Common myeloid progenitor, CD34-positive (primary cell): ENCODE measurements at regions not wholly inside any gene's neighbourhood (a gene's known extent, or its start where the extent isn't known, plus 50 kb on each side); places are given as distances from the start of the nearest gene placed in this dataset.

Source experiments
- CTCF ChIA-PET: fragments of 350-600 bp; sonication (Branson Sonifier 250); formaldehyde crosslinking; loops from one replicate; lab custom pipeline; 2021; ENCODE audit warnings: antibody characterized with exemption; lab: Charles Lee
- POLR2A ChIA-PET: fragments of 350-600 bp; sonication (Branson Sonifier 250); formaldehyde crosslinking; loops from one replicate; lab custom pipeline; 2021; ENCODE audit warnings: antibody characterized with exemption; lab: Charles Lee
- DNase-seq, 3 donors: peaks; one replicate each; pipeline versions ENCODE4 v3.0.0 to v3.0.0-alpha.2; 2013
- H3K27ac ChIP-seq, 2 experiments: 1 replicate in 1 of 2; 2 replicates in 1 of 2; pipeline ENCODE4 v1.7.0; 2013; ENCODE audit warnings: inconsistent platforms in 2 of 2, low read length in 2 of 2, mild to moderate bottlenecking in 2 of 2, low read depth in 1 of 2, moderate library complexity in 1 of 2; ENCODE audit not compliant: severe bottlenecking in 2 of 2, insufficient read depth in 1 of 2, poor library complexity in 1 of 2
- H3K27me3 ChIP-seq, 5 experiments: replicated peaks in 2 of 5; 1 replicate in 3 of 5; 2 replicates in 2 of 5; pipeline versions ENCODE4 v1.6.1 to v1.7.0; 2013; ENCODE audit warnings: low read length in 4 of 5, mild to moderate bottlenecking in 2 of 5, moderate library complexity in 2 of 5, inconsistent platforms in 1 of 5; ENCODE audit not compliant: insufficient read depth in 5 of 5, control insufficient read depth in 4 of 5
- H3K36me3 ChIP-seq, 4 experiments: 1 replicate in 2 of 4; 2 replicates in 2 of 4; pipeline versions ENCODE4 v1.6.1 to v1.7.0; 2013; ENCODE audit warnings: low read length in 3 of 4, control low read depth in 1 of 4, mild to moderate bottlenecking in 1 of 4; ENCODE audit not compliant: control insufficient read depth in 4 of 4, insufficient read depth in 4 of 4
- H3K4me1 ChIP-seq, 4 experiments: 1 replicate in 3 of 4; 2 replicates in 1 of 4; pipeline versions ENCODE4 v1.6.1 to v1.7.1; 2013; ENCODE audit warnings: low read length in 3 of 4, mild to moderate bottlenecking in 3 of 4, control low read depth in 1 of 4, inconsistent platforms in 1 of 4, moderate library complexity in 1 of 4; ENCODE audit not compliant: control insufficient read depth in 4 of 4, insufficient read depth in 4 of 4; ENCODE audit errors: control extremely low read depth in 1 of 4
- H3K4me3 ChIP-seq, 7 experiments: 1 replicate in 4 of 7; 2 replicates in 3 of 7; pipeline versions ENCODE4 v1.5.1 to v1.7.0; 2013; ENCODE audit warnings: mild to moderate bottlenecking in 7 of 7, low read length in 6 of 7, moderate library complexity in 6 of 7, inconsistent platforms in 2 of 7, low read depth in 2 of 7, control low read depth in 1 of 7; ENCODE audit not compliant: insufficient read depth in 4 of 7, control insufficient read depth in 1 of 7; ENCODE audit errors: extremely low read depth in 1 of 7
- H3K9me3 ChIP-seq, 5 experiments: 1 replicate in 4 of 5; 2 replicates in 1 of 5; pipeline versions ENCODE4 v1.6.1 to v1.7.1; 2013; ENCODE audit warnings: low read length in 4 of 5, mild to moderate bottlenecking in 2 of 5, inconsistent platforms in 1 of 5, low read depth in 1 of 5, moderate library complexity in 1 of 5; ENCODE audit not compliant: control insufficient read depth in 4 of 5, insufficient read depth in 2 of 5; ENCODE audit errors: control extremely low read depth in 1 of 5
- WGBS: methylation state at CpG from one replicate; pipeline ENCODE4 v1.1.5; 2013; ENCODE audit not compliant: insufficient coverage; 5-methylcytosine and 5-hydroxymethylcytosine counted together

GRCh38 chr2:134132490-134132857, 121.4 kb upstream of the MGAT5 start:
- peaks cover 0 to 3% (median 0%) of the 10 kb centered on the region in 5 experiments for H3K9me3 ChIP-seq
- H3K4me3 ChIP-seq, result no peak overlapping the region
- H3K36me3 ChIP-seq, result peaks cover 0 to 7% (median 4%) of the 10 kb centered on the region in 4 experiments
- CTCF ChIA-PET, result interaction anchor here (1.3 kb wide), 1 partner anchor 75 kb away, joined by 5 read pairs; no protein-coding TSS in a partner anchor
- WGBS, result 100% methylated on average over 1 of the region's 3 CpGs
- H3K4me1 ChIP-seq, result peaks cover 7 to 42% (median 24%) of the 10 kb centered on the region in 4 experiments
- no peak for DNase-seq
- POLR2A ChIA-PET, result no interaction called here
- no peak overlapping the region for H3K27ac ChIP-seq
- no peaks in the 10 kb centered on the region for H3K27me3 ChIP-seq

GRCh38 chr2:134133622-134134312, 120.1 kb upstream of the MGAT5 start:
- Histone ChIP-seq H3K4me1 (peaks cover 8 to 42% (median 26%) of the 10 kb centered on the region in 4 experiments), H3K27ac (no peak overlapping the region), H3K4me3 (no peak overlapping the region), H3K36me3 (peaks cover 0 to 7% (median 4%) of the 10 kb centered on the region in 4 experiments), H3K9me3 (peaks cover 0 to 3% (median 0%) of the 10 kb centered on the region in 5 experiments), H3K27me3 (no peaks in the 10 kb centered on the region)
- 95% methylated on average over 4 of the region's 6 CpGs for WGBS
- no peak for DNase-seq
- ChIA-PET POLR2A (no interaction called here), CTCF (interaction anchor here (1.3 kb wide), 1 partner anchor 74 kb away, joined by 5 read pairs; no protein-coding TSS in a partner anchor)

- POLR2A ChIA-PET, result no interaction called here
- CTCF ChIA-PET, result no interaction called here
Measured at GRCh38 chr2:134134313-134134706, 119.6 kb upstream of the MGAT5 start.

DNA sequence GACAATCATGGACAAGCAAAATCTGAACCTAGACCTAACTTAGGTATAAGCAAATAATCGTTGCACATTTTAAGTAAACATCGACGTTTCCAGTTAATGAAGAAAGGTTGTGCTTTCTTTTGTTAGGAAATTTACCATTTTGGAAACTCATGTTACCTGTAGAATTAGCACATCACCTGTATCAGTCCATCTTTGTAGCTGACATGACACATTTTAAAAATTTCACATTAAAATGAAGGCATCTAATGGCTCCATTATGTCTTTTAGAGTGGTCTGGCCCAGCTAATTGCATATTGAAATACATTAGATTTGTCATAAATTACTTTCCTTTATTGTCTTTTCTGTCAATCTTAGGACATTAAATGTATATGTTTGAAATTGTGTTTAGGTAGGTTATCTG, 119.0 kb upstream of the MGAT5 start:
- peaks cover 0 to 9% (median 4%) of the 10 kb centered on the region in 4 experiments for H3K36me3 ChIP-seq
- H3K27me3 ChIP-seq, result no peaks in the 10 kb centered on the region
- peaks cover 0 to 3% (median 0%) of the 10 kb centered on the region in 5 experiments for H3K9me3 ChIP-seq
- CTCF ChIA-PET, result interaction anchor here (1.2 kb wide), 1 partner anchor 73 kb away, joined by 3 read pairs; no protein-coding TSS in a partner anchor
- no CpG with 5 or more reads among the region's 3 CpGs for WGBS
- peaks cover 5 to 34% (median 20%) of the 10 kb centered on the region in 4 experiments for H3K4me1 ChIP-seq
- POLR2A ChIA-PET, result no interaction called here
- DNase-seq, result no peak
- no peak overlapping the region for H3K4me3 ChIP-seq
- no peak overlapping the region for H3K27ac ChIP-seq

More at GRCh38 chr2:134134313-134134706, 119.6 kb upstream of the MGAT5 start:
- Histone ChIP-seq H3K4me1 (peaks cover 5 to 37% (median 21%) of the 10 kb centered on the region in 4 experiments), H3K27ac (no peak overlapping the region), H3K36me3 (peaks cover 0 to 7% (median 4%) of the 10 kb centered on the region in 4 experiments), H3K27me3 (no peaks in the 10 kb centered on the region), H3K4me3 (no peak overlapping the region), H3K9me3 (peaks cover 0 to 3% (median 0%) of the 10 kb centered on the region in 5 experiments)
- WGBS, result 94% methylated on average over 2 of the region's 2 CpGs
- DNase-seq, result no peak

DNA sequence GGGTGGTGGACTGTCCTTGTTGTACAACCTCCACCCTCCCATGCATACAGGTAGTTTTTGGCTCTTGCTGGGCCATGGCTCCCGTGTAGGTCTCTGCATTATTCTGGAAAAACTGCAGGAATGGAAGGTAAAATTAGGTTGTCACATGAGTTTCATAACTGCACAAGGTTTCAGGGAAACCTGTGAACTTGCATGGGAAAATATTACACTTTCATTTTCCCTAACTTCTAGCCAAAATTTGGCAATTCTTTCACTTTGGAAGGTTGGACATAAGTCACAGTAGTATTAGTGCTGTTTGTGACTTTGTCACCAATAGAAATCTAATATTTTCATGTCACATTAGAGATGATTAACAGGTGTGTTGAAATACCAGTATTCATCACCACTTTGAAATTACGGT, 118.1 kb upstream of the MGAT5 start:
- Histone ChIP-seq H3K27me3 (no peaks in the 10 kb centered on the region), H3K27ac (no peak overlapping the region), H3K36me3 (peaks cover 0 to 9% (median 4%) of the 10 kb centered on the region in 4 experiments), H3K4me1 (peaks cover 5 to 37% (median 20%) of the 10 kb centered on the region in 4 experiments), H3K9me3 (peaks cover 0 to 3% (median 0%) of the 10 kb centered on the region in 5 experiments), H3K4me3 (no peak overlapping the region)
- CTCF ChIA-PET, result interaction anchor here (1.2 to 2.6 kb wide), 3 partner anchors 34 to 108 kb away, joined by 3 to 13 read pairs (median 4); no protein-coding TSS in a partner anchor
- WGBS, result 100% methylated on average over 1 of the region's 2 CpGs
- POLR2A ChIA-PET, result no interaction called here
- DNase-seq, result no peak

DNA sequence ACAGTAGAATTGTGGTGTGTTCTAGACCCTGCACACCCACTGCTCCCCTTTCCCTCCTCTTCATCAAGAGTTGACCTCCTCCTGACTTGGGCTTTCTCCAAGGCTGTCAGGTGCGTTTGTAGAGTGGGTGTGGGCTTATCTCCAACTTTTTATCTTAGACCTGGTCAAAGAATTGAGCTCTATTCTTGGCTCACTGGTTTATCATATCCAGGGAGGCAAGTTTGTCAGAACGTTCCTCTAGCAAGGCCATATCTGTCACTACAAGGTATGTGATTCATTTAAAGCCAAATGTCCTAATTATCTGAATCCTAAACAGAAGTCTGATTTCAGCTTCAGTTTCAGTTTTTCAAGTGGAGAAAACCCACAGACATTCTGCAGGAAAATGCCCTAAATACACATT, 117.1 kb upstream of the MGAT5 start:
- WGBS, result 0% methylated on average over 2 of the region's 2 CpGs
- H3K36me3 ChIP-seq, result peaks cover 0 to 3% (median 1%) of the 10 kb centered on the region in 4 experiments
- H3K4me1 ChIP-seq, result peaks cover 5 to 40% (median 20%) of the 10 kb centered on the region in 4 experiments
- peak in 1 of 3 donors; percentile 32 for DNase-seq
- H3K9me3 ChIP-seq, result no peaks in the 10 kb centered on the region
- H3K4me3 ChIP-seq, result peak overlapping the region in 5 of 7 experiments; percentile 11 to 68 (median 55)
- no peaks in the 10 kb centered on the region for H3K27me3 ChIP-seq
- H3K27ac ChIP-seq, result peak overlapping the region in 1 of 2 experiments; percentile 16
- CTCF ChIA-PET, result interaction anchor here (1.1 to 2.6 kb wide), 4 partner anchors 10 to 108 kb away, joined by 4 to 13 read pairs (median 4); no protein-coding TSS in a partner anchor
- POLR2A ChIA-PET, result no interaction called here
